MM.1S (cell line): ENCODE measurements at regions not wholly inside any gene's neighbourhood (a gene's known extent, or its start where the extent isn't known, plus 50 kb on each side); places are given as distances from the start of the nearest gene placed in this dataset.

ENCODE experiments used
- DNase-seq: peaks from one replicate; pipeline ENCODE4 v3.0.0-alpha.2; 2015
- H2AFZ ChIP-seq: fragments of 300-600 bp; sonication (generic); 2 replicates; pipeline ENCODE4 v1.6.0; 2016; ENCODE audit warnings: antibody characterized with exemption, low read length
- H3F3A ChIP-seq: fragments of 300-600 bp; sonication (generic); 2 replicates; pipeline ENCODE4 v1.6.1; 2016; ENCODE audit warnings: mild to moderate bottlenecking, antibody characterized with exemption, low read length, moderate library complexity, mixed read lengths; ENCODE audit not compliant: insufficient read depth
- H3K27ac ChIP-seq: fragments of 300-600 bp; sonication (generic); 2 replicates; pipeline ENCODE4 v1.5.1; 2016; ENCODE audit warnings: mild to moderate bottlenecking, low read length
- H3K27me3 ChIP-seq: fragments of 300-600 bp; sonication (generic); replicated peaks from 2 replicates; pipeline ENCODE4 v1.6.0; 2016; ENCODE audit warnings: low read length; ENCODE audit not compliant: insufficient read depth
- H3K36me3 ChIP-seq: fragments of 300-600 bp; sonication (generic); replicated peaks from 2 replicates; pipeline ENCODE4 v1.6.1; 2016; ENCODE audit warnings: mild to moderate bottlenecking, low read length, mixed read lengths; ENCODE audit not compliant: insufficient read depth
- H3K4me1 ChIP-seq: fragments of 300-600 bp; sonication (generic); 2 replicates; pipeline ENCODE4 v1.6.1; 2016; ENCODE audit warnings: low read length, mixed read lengths
- H3K4me2 ChIP-seq: fragments of 300-600 bp; sonication (generic); 2 replicates; pipeline ENCODE4 v1.6.0; 2016; ENCODE audit warnings: low read depth, low read length
- H3K4me3 ChIP-seq: fragments of 300-600 bp; sonication (generic); 2 replicates; pipeline ENCODE4 v1.5.1; 2016; ENCODE audit warnings: low read length, mixed read lengths
- H3K79me2 ChIP-seq: fragments of 300-600 bp; sonication (generic); 2 replicates; pipeline ENCODE4 v1.6.1; 2016; ENCODE audit warnings: mixed run types, low read length, mixed read lengths
- H3K9ac ChIP-seq: fragments of 300-600 bp; sonication (generic); 2 replicates; pipeline ENCODE4 v1.6.1; 2016; ENCODE audit warnings: low read length, mixed read lengths
- H3K9me2 ChIP-seq: fragments of 300-600 bp; sonication (generic); replicated peaks from 2 replicates; pipeline ENCODE4 v1.6.1; 2016; ENCODE audit warnings: mild to moderate bottlenecking, low read length, mixed read lengths; ENCODE audit not compliant: insufficient read depth
- H3K9me3 ChIP-seq: fragments of 300-600 bp; sonication (generic); replicated peaks from 2 replicates; pipeline ENCODE4 v1.6.1; 2016; ENCODE audit warnings: mild to moderate bottlenecking, low read length, mixed read lengths; ENCODE audit not compliant: insufficient read depth
- H4K20me1 ChIP-seq: fragments of 300-600 bp; sonication (generic); 2 replicates; pipeline ENCODE4 v1.6.1; 2016; ENCODE audit warnings: mild to moderate bottlenecking, low read length, moderate library complexity, mixed read lengths; ENCODE audit not compliant: insufficient read depth
- CTCF ChIP-seq: fragments of 300-600 bp; sonication (generic); IDR thresholded peaks from 2 replicates; pipeline ENCODE4 v1.5.1; 2016; ENCODE audit warnings: antibody characterized with exemption, low read length, mixed read lengths
- EZH2 ChIP-seq: fragments of 300-600 bp; sonication (generic); optimal IDR thresholded peaks from 2 replicates; pipeline ENCODE3; 2017; ENCODE audit warnings: low read depth, mild to moderate bottlenecking, antibody characterized with exemption, low read length, mixed read lengths
- EZH2phosphoT487 ChIP-seq: fragments of 300-600 bp; sonication (generic); IDR thresholded peaks from 2 replicates; pipeline ENCODE4 v1.6.1; 2018; ENCODE audit warnings: antibody characterized with exemption, low read length

GRCh38 chr20:1761598-1761997, 104.0 kb upstream of the SIRPG start:
- Histone ChIP-seq H3K4me3 (no peak overlapping the region), H3K79me2 (no peaks in the 10 kb centered on the region), H2AFZ (no peak overlapping the region), H3K4me2 (no peak overlapping the region), H3K27ac (no peak overlapping the region), H3K9me3 (no peaks in the 10 kb centered on the region), H3K36me3 (no peaks in the 10 kb centered on the region), H4K20me1 (no peaks in the 10 kb centered on the region), H3K9ac (no peak overlapping the region), H3K4me1 (peaks cover 6% of the 10 kb centered on the region; the same call in 1 of the 2 replicates), H3F3A (no peaks in the 10 kb centered on the region), H3K9me2 (no peaks in the 10 kb centered on the region), H3K27me3 (no peaks in the 10 kb centered on the region)
- TF ChIP-seq CTCF (no peak), EZH2phosphoT487 (no peak), EZH2 (no peak)
- no peak for DNase-seq

- Histone ChIP-seq H3K9ac (no peak overlapping the region), H4K20me1 (no peaks in the 10 kb centered on the region), H3K9me2 (no peaks in the 10 kb centered on the region), H3F3A (no peaks in the 10 kb centered on the region), H3K27ac (no peak overlapping the region), H2AFZ (no peak overlapping the region), H3K9me3 (no peaks in the 10 kb centered on the region), H3K27me3 (no peaks in the 10 kb centered on the region), H3K79me2 (no peaks in the 10 kb centered on the region), H3K4me3 (no peak overlapping the region), H3K36me3 (no peaks in the 10 kb centered on the region), H3K4me1 (peaks cover 6% of the 10 kb centered on the region; the same call in 1 of the 2 replicates), H3K4me2 (no peak overlapping the region)
- TF ChIP-seq CTCF (no peak), EZH2 (no peak), EZH2phosphoT487 (no peak)
- no peak for DNase-seq
Observed at GRCh38 chr20:1761116-1761515, 103.5 kb upstream of the SIRPG start.

- H3K36me3 ChIP-seq = no peaks in the 10 kb centered on the region
- no peak overlapping the region for H3K4me3 ChIP-seq
- no peaks in the 10 kb centered on the region for H3K79me2 ChIP-seq
- H3K9ac ChIP-seq = no peak overlapping the region
- no peaks in the 10 kb centered on the region for H4K20me1 ChIP-seq
- DNase-seq = no peak
- H3K4me1 ChIP-seq = no peaks in the 10 kb centered on the region
- no peak overlapping the region for H3K4me2 ChIP-seq
- H3K9me2 ChIP-seq = no peaks in the 10 kb centered on the region
- no peaks in the 10 kb centered on the region for H3K9me3 ChIP-seq
- H3K27ac ChIP-seq = no peak overlapping the region
- H2AFZ ChIP-seq = no peak overlapping the region
- no peaks in the 10 kb centered on the region for H3K27me3 ChIP-seq
- TF ChIP-seq CTCF (no peak), EZH2 (no peak), EZH2phosphoT487 (no peak)
- H3F3A ChIP-seq = no peaks in the 10 kb centered on the region
Observed at GRCh38 chr20:1758765-1759164, 101.2 kb upstream of the SIRPG start.
